B cell (primary cell): ENCODE measurements at regions not wholly inside any gene's neighbourhood (a gene's known extent, or its start where the extent isn't known, plus 50 kb on each side); places are given as distances from the start of the nearest gene placed in this dataset.

ENCODE experiments used
- ATAC-seq: fragments of 200-7000 bp; cut with Tn5 transposase; one replicate; pipeline ENCODE4 v1.10.0; 2021; ENCODE audit warnings: low read depth, mild to moderate bottlenecking, moderate number of reproducible peaks, moderate library complexity
- CTCF ChIA-PET: fragments of 350-600 bp; sonication (Branson Sonifier 250); formaldehyde crosslinking; loops from one replicate; lab custom pipeline; 2021; ENCODE audit warnings: antibody characterized with exemption, inconsistent platforms; lab: Charles Lee
- POLR2A ChIA-PET: fragments of 350-600 bp; sonication (Branson Sonifier 250); formaldehyde crosslinking; loops from one replicate; lab custom pipeline; 2021; ENCODE audit warnings: antibody characterized with exemption; lab: Charles Lee
- DNase-seq: peaks from one replicate; pipeline ENCODE4 v3.0.0; 2013
- H2AFZ ChIP-seq: 2 replicates; pipeline ENCODE4 v1.6.1; 2012; ENCODE audit warnings: mild to moderate bottlenecking, low read depth, low read length; ENCODE audit not compliant: insufficient read depth, poor library complexity, severe bottlenecking
- H3K27ac ChIP-seq, 2 donors: 1 replicate in 1 of 2; 2 replicates in 1 of 2; pipeline ENCODE4 v1.5.1; 2012 to 2013; ENCODE audit warnings: low read length in 2 of 2, mild to moderate bottlenecking in 2 of 2, moderate library complexity in 1 of 2
- H3K27me3 ChIP-seq, 4 experiments: fragments of 200-600 bp in 1 of 4; sonication (generic) in 1 of 4; replicated peaks in 1 of 4; 1 replicate in 2 of 4; 2 replicates in 2 of 4; pipeline versions ENCODE4 v1.6.1 to v1.7.0; 2013 to 2016; ENCODE audit warnings: low read length in 3 of 4, mild to moderate bottlenecking in 2 of 4, mixed read lengths in 1 of 4, moderate library complexity in 1 of 4; ENCODE audit not compliant: insufficient read depth in 4 of 4, control insufficient read depth in 3 of 4; ENCODE audit errors: control extremely low read depth in 1 of 4
- H3K36me3 ChIP-seq, 2 experiments: replicated peaks in 1 of 2; 1 replicate in 1 of 2; 2 replicates in 1 of 2; pipeline versions ENCODE4 v1.6.1 to v1.7.1; 2013; ENCODE audit warnings: low read length in 1 of 2; ENCODE audit not compliant: insufficient read depth in 2 of 2, control insufficient read depth in 1 of 2; ENCODE audit errors: control extremely low read depth in 1 of 2, extremely low read depth in 1 of 2
- H3K4me1 ChIP-seq, 2 donors: fragments of 200-600 bp in 1 of 2; sonication (generic) in 1 of 2; 1 replicate in 1 of 2; 2 replicates in 1 of 2; pipeline versions ENCODE4 v1.5.1 to v1.6.1; 2013 to 2017; ENCODE audit warnings: low read length in 2 of 2; ENCODE audit not compliant: control insufficient read depth in 2 of 2, insufficient read depth in 2 of 2
- H3K4me2 ChIP-seq: replicated peaks from 2 replicates; pipeline ENCODE3; 2012; ENCODE audit warnings: mild to moderate bottlenecking, low read depth, low read length; ENCODE audit not compliant: poor library complexity, severe bottlenecking
- H3K4me3 ChIP-seq, 5 experiments: fragments of 200-600 bp in 1 of 5; sonication (generic) in 1 of 5; 1 replicate in 3 of 5; 2 replicates in 2 of 5; pipeline versions ENCODE4 v1.5.1 to v1.7.0; 2011 to 2016; ENCODE audit warnings: low read length in 4 of 5, mild to moderate bottlenecking in 4 of 5, low read depth in 2 of 5, control low read depth in 1 of 5, moderate library complexity in 1 of 5; ENCODE audit not compliant: insufficient read depth in 1 of 5; ENCODE audit errors: control extremely low read depth in 1 of 5, extremely low read depth in 1 of 5
- H3K79me2 ChIP-seq: fragments of 200-600 bp; sonication (generic); one replicate; pipeline ENCODE4 v1.6.0; 2016; ENCODE audit warnings: low read length; ENCODE audit not compliant: control insufficient read depth, insufficient read depth
- H3K9ac ChIP-seq: fragments of 200-600 bp; sonication (generic); 2 replicates; pipeline ENCODE4 v1.6.1; 2017; ENCODE audit warnings: mild to moderate bottlenecking, low read length, moderate library complexity
- H3K9me3 ChIP-seq, 3 donors: one replicate each; pipeline versions ENCODE4 v1.6.1 to v1.7.1; 2013; ENCODE audit warnings: low read length in 2 of 3; ENCODE audit not compliant: control insufficient read depth in 2 of 3, insufficient read depth in 1 of 3; ENCODE audit errors: control extremely low read depth in 1 of 3
- H4K20me1 ChIP-seq: 2 replicates; pipeline ENCODE4 v1.6.0; 2012; ENCODE audit warnings: mild to moderate bottlenecking, low read length; ENCODE audit not compliant: insufficient read depth, control insufficient read depth, poor library complexity, severe bottlenecking
- H3K27ac Mint-ChIP-seq: one replicate; pipeline ENCODE4 v1.8.0; 2021; ENCODE audit warnings: mixed read lengths
- H3K27me3 Mint-ChIP-seq: one replicate; pipeline ENCODE4 v1.8.0; 2021; ENCODE audit warnings: mixed read lengths
- H3K4me1 Mint-ChIP-seq: one replicate; pipeline ENCODE4 v1.8.0; 2021; ENCODE audit warnings: mixed read lengths
- H3K4me3 Mint-ChIP-seq: one replicate; pipeline ENCODE4 v1.8.0; 2021; ENCODE audit warnings: mixed read lengths
- H3K9me3 Mint-ChIP-seq: one replicate; pipeline ENCODE4 v1.8.0; 2022; ENCODE audit warnings: mixed read lengths; ENCODE audit not compliant: insufficient read depth
- EZH2 ChIP-seq: IDR thresholded peaks from 2 replicates; pipeline ENCODE4 v1.6.1; 2012; ENCODE audit warnings: borderline replicate concordance, low read depth, mild to moderate bottlenecking, moderate library complexity, low read length; ENCODE audit not compliant: insufficient read depth, poor library complexity, severe bottlenecking
- WGBS: methylation state at CpG from one replicate; pipeline ENCODE4 v1.1.5; 2013; ENCODE audit warnings: missing lambda C conversion rate; ENCODE audit not compliant: insufficient coverage; 5-methylcytosine and 5-hydroxymethylcytosine counted together
- intact Hi-C: fragments of 100-400 bp; cut with micrococcal nuclease; formaldehyde crosslinking; loops from one replicate; pipeline ENCODE4 v1.10.0; 2022
- TF ChIP-seq, protein P1 (sequence below): fragments of 200-600 bp; IDR thresholded peaks from one replicate; pipeline ENCODE4 v1.8.0; 2022; ENCODE audit warnings: antibody characterized with exemption, mild to moderate bottlenecking

DNA sequence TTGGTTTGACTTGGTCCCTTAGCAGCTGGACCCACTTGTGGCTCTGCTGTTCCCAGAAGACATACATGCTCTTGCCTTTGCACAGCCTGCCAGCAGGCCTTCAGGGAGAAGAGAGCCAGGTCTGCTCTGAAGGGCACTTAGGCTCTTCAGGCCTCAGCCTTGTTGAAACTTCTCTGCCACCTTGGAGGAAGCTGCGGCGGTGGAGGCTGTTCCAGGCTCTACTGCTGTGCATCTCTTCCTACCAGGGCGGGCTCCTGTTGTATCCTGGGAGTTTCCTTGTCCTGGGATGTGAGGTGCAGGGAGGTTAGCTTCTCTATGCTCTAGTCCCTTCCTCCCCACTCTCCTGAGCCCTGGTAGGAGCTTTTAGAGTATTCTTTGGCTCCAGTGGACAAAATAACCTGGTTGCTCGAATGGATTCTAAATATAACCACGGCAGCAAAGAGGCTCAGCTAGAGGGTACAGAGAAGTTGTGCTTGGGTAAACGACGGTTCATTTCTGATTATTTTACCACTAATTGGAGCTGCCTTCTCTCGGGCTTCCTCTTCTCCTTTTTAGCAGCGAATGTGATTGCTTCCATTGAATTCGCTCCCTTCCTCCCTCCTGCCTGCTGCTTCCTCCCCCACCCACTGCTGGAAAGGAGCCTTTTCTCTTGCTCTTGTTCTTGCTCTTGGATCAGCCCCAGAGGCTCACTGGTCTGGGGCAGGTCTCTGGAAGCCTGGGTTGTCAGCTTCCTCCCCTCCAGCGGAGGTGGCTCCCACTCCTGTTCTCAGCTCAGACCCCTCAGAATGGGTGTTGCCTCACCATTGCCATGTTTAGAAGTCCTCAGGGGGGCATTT is 126.6 kb upstream of the CACNA1E start:
- WGBS = 27% methylated on average over 7 of the region's 11 CpGs
- no peak overlapping the region for H3K4me3 ChIP-seq
- H3K4me1 Mint-ChIP-seq = no peaks in the 10 kb centered on the region
- no peak overlapping the region for H2AFZ ChIP-seq
- no peak overlapping the region for H3K9ac ChIP-seq
- no peaks in the 10 kb centered on the region for H3K9me3 Mint-ChIP-seq
- ATAC-seq = no peak
- H3K79me2 ChIP-seq = no peaks in the 10 kb centered on the region
- no peak for DNase-seq
- H3K27me3 Mint-ChIP-seq = peaks cover 18% of the 10 kb centered on the region
- H3K4me2 ChIP-seq = no peak overlapping the region
- peaks cover 0 to 8% (median 0%) of the 10 kb centered on the region in 4 experiments for H3K27me3 ChIP-seq
- ChIA-PET CTCF (no interaction called here), POLR2A (no interaction called here)
- no peaks in the 10 kb centered on the region for H3K4me1 ChIP-seq
- H3K27ac Mint-ChIP-seq = no peak overlapping the region
- H4K20me1 ChIP-seq = no peaks in the 10 kb centered on the region
- no peak overlapping the region for H3K4me3 Mint-ChIP-seq
- H3K27ac ChIP-seq = no peak overlapping the region
- intact Hi-C loops = no loop called here
- H3K9me3 ChIP-seq = no peaks in the 10 kb centered on the region
- TF ChIP-seq, protein P1, sequence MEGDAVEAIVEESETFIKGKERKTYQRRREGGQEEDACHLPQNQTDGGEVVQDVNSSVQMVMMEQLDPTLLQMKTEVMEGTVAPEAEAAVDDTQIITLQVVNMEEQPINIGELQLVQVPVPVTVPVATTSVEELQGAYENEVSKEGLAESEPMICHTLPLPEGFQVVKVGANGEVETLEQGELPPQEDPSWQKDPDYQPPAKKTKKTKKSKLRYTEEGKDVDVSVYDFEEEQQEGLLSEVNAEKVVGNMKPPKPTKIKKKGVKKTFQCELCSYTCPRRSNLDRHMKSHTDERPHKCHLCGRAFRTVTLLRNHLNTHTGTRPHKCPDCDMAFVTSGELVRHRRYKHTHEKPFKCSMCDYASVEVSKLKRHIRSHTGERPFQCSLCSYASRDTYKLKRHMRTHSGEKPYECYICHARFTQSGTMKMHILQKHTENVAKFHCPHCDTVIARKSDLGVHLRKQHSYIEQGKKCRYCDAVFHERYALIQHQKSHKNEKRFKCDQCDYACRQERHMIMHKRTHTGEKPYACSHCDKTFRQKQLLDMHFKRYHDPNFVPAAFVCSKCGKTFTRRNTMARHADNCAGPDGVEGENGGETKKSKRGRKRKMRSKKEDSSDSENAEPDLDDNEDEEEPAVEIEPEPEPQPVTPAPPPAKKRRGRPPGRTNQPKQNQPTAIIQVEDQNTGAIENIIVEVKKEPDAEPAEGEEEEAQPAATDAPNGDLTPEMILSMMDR = no peak
- no peak for TF ChIP-seq EZH2
- no peaks in the 10 kb centered on the region for H3K36me3 ChIP-seq

DNA sequence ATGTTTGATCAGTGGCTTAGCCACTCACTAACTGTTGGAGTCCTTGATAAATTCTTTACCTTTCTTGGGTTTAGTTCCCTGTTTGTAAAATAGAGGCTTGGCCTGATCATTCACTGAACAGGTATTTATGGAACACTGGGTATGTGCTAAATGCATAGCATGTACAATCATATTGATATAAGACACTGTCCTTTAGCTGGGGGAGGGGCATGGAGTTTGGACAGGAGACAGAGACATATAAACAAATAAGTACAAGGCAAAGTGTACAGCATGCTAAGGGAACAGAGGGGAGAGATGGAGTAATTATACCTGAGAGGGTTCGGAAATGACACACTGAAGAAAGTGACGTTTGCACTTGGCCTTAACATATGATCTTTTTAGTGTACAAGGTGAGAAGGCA is 124.3 kb upstream of the CACNA1E start:
- POLR2A ChIA-PET = no interaction called here

More for the DNA sequence above, 124.3 kb upstream of the CACNA1E start:
- DNase-seq (no peak), ATAC-seq (no peak)
- H3K4me2 ChIP-seq = no peak overlapping the region
- no peak overlapping the region for H3K27ac Mint-ChIP-seq
- H3K27me3 Mint-ChIP-seq = peaks cover 22% of the 10 kb centered on the region
- intact Hi-C loops = no loop called here
- no peaks in the 10 kb centered on the region for H3K9me3 ChIP-seq
- H3K36me3 ChIP-seq = no peaks in the 10 kb centered on the region
- WGBS = 95% methylated on average over 2 of the region's 2 CpGs
- H3K9me3 Mint-ChIP-seq = no peaks in the 10 kb centered on the region
- no peak overlapping the region for H3K4me3 Mint-ChIP-seq
- peaks cover 0 to 8% (median 0%) of the 10 kb centered on the region in 4 experiments for H3K27me3 ChIP-seq
- no peak for TF ChIP-seq EZH2
- TF ChIP-seq, protein P1 = no peak
- no peaks in the 10 kb centered on the region for H3K4me1 ChIP-seq
- CTCF ChIA-PET = interaction anchor here (0.6 kb wide), 1 partner anchor 178 kb away, joined by 3 read pairs; no protein-coding TSS in a partner anchor
- H4K20me1 ChIP-seq = no peaks in the 10 kb centered on the region
- no peak overlapping the region for H3K27ac ChIP-seq
- no peak overlapping the region for H3K9ac ChIP-seq
- H3K4me1 Mint-ChIP-seq = no peaks in the 10 kb centered on the region
- no peak overlapping the region for H3K4me3 ChIP-seq
- no peak overlapping the region for H2AFZ ChIP-seq
- no peaks in the 10 kb centered on the region for H3K79me2 ChIP-seq
